Common myeloid progenitor, CD34-positive (primary cell): ENCODE measurements at regions not wholly inside any gene's neighbourhood (a gene's known extent, or its start where the extent isn't known, plus 50 kb on each side); places are given as distances from the start of the nearest gene placed in this dataset.

ENCODE experiments used
- CTCF ChIA-PET: fragments of 350-600 bp; sonication (Branson Sonifier 250); formaldehyde crosslinking; loops from one replicate; lab custom pipeline; 2021; ENCODE audit warnings: antibody characterized with exemption; lab: Charles Lee
- POLR2A ChIA-PET: fragments of 350-600 bp; sonication (Branson Sonifier 250); formaldehyde crosslinking; loops from one replicate; lab custom pipeline; 2021; ENCODE audit warnings: antibody characterized with exemption; lab: Charles Lee
- DNase-seq, 3 donors: peaks; one replicate each; pipeline versions ENCODE4 v3.0.0 to v3.0.0-alpha.2; 2013
- H3K27ac ChIP-seq, 2 experiments: 1 replicate in 1 of 2; 2 replicates in 1 of 2; pipeline ENCODE4 v1.7.0; 2013; ENCODE audit warnings: inconsistent platforms in 2 of 2, low read length in 2 of 2, mild to moderate bottlenecking in 2 of 2, low read depth in 1 of 2, moderate library complexity in 1 of 2; ENCODE audit not compliant: severe bottlenecking in 2 of 2, insufficient read depth in 1 of 2, poor library complexity in 1 of 2
- H3K27me3 ChIP-seq, 5 experiments: replicated peaks in 2 of 5; 1 replicate in 3 of 5; 2 replicates in 2 of 5; pipeline versions ENCODE4 v1.6.1 to v1.7.0; 2013; ENCODE audit warnings: low read length in 4 of 5, mild to moderate bottlenecking in 2 of 5, moderate library complexity in 2 of 5, inconsistent platforms in 1 of 5; ENCODE audit not compliant: insufficient read depth in 5 of 5, control insufficient read depth in 4 of 5
- H3K36me3 ChIP-seq, 4 experiments: 1 replicate in 2 of 4; 2 replicates in 2 of 4; pipeline versions ENCODE4 v1.6.1 to v1.7.0; 2013; ENCODE audit warnings: low read length in 3 of 4, control low read depth in 1 of 4, mild to moderate bottlenecking in 1 of 4; ENCODE audit not compliant: control insufficient read depth in 4 of 4, insufficient read depth in 4 of 4
- H3K4me1 ChIP-seq, 4 experiments: 1 replicate in 3 of 4; 2 replicates in 1 of 4; pipeline versions ENCODE4 v1.6.1 to v1.7.1; 2013; ENCODE audit warnings: low read length in 3 of 4, mild to moderate bottlenecking in 3 of 4, control low read depth in 1 of 4, inconsistent platforms in 1 of 4, moderate library complexity in 1 of 4; ENCODE audit not compliant: control insufficient read depth in 4 of 4, insufficient read depth in 4 of 4; ENCODE audit errors: control extremely low read depth in 1 of 4
- H3K4me3 ChIP-seq, 7 experiments: 1 replicate in 4 of 7; 2 replicates in 3 of 7; pipeline versions ENCODE4 v1.5.1 to v1.7.0; 2013; ENCODE audit warnings: mild to moderate bottlenecking in 7 of 7, low read length in 6 of 7, moderate library complexity in 6 of 7, inconsistent platforms in 2 of 7, low read depth in 2 of 7, control low read depth in 1 of 7; ENCODE audit not compliant: insufficient read depth in 4 of 7, control insufficient read depth in 1 of 7; ENCODE audit errors: extremely low read depth in 1 of 7
- H3K9me3 ChIP-seq, 5 experiments: 1 replicate in 4 of 5; 2 replicates in 1 of 5; pipeline versions ENCODE4 v1.6.1 to v1.7.1; 2013; ENCODE audit warnings: low read length in 4 of 5, mild to moderate bottlenecking in 2 of 5, inconsistent platforms in 1 of 5, low read depth in 1 of 5, moderate library complexity in 1 of 5; ENCODE audit not compliant: control insufficient read depth in 4 of 5, insufficient read depth in 2 of 5; ENCODE audit errors: control extremely low read depth in 1 of 5
- WGBS: methylation state at CpG from one replicate; pipeline ENCODE4 v1.1.5; 2013; ENCODE audit not compliant: insufficient coverage; 5-methylcytosine and 5-hydroxymethylcytosine counted together

- POLR2A ChIA-PET: no interaction called here
Measured at GRCh38 chr1:239804266-239804665, 287.4 kb upstream of the FMN2 start.

GRCh38 chr1:239805042-239805441 lies 286.6 kb upstream of the FMN2 start:
- WGBS: 100% methylated on average over 2 of the region's 4 CpGs
- ChIA-PET POLR2A (no interaction called here), CTCF (interaction anchor here (0.6 to 3.0 kb wide), 10 partner anchors 10 to 399 kb away, joined by 3 to 12 read pairs (median 4); no protein-coding TSS in a partner anchor)

More at GRCh38 chr1:239804266-239804665, 287.4 kb upstream of the FMN2 start:
- Histone ChIP-seq H3K4me1 (peaks cover 0 to 38% (median 13%) of the 10 kb centered on the region in 4 experiments), H3K9me3 (no peaks in the 10 kb centered on the region), H3K27ac (no peak overlapping the region), H3K27me3 (no peaks in the 10 kb centered on the region), H3K4me3 (no peak overlapping the region), H3K36me3 (peaks cover 0 to 4% (median 0%) of the 10 kb centered on the region in 4 experiments)
- CTCF ChIA-PET: interaction anchor here (0.5 to 3.0 kb wide), 7 partner anchors 14 to 519 kb away, joined by 3 to 12 read pairs (median 5); no protein-coding TSS in a partner anchor
- DNase-seq: no peak
- WGBS: 96% methylated on average over 4 of the region's 4 CpGs

GRCh38 chr1:239805851-239806772 lies 285.6 kb upstream of the FMN2 start:
- Histone ChIP-seq H3K27ac (peak overlapping the region; percentile 59 to 80), H3K9me3 (no peaks in the 10 kb centered on the region), H3K4me1 (peaks cover 0 to 34% (median 13%) of the 10 kb centered on the region in 4 experiments), H3K36me3 (peaks cover 0 to 4% (median 2%) of the 10 kb centered on the region in 4 experiments), H3K27me3 (no peaks in the 10 kb centered on the region), H3K4me3 (peak overlapping the region in 5 of 7 experiments; percentile 34 to 75 (median 57))
- ChIA-PET POLR2A (interaction anchor here (0.6 kb wide), 1 partner anchor 290 kb away, joined by 3 read pairs; no protein-coding TSS in a partner anchor), CTCF (interaction anchor here (1.1 to 3.0 kb wide), 7 partner anchors 9 to 400 kb away, joined by 3 to 12 read pairs (median 5); no protein-coding TSS in a partner anchor)
- DNase-seq: peak; percentile 25 to 54 (median 43)
- WGBS: 20% methylated on average over 6 of the region's 10 CpGs

More at GRCh38 chr1:239805042-239805441, 286.6 kb upstream of the FMN2 start:
- Histone ChIP-seq H3K27ac (peak overlapping the region; percentile 59 to 80), H3K36me3 (peaks cover 0 to 4% (median 0%) of the 10 kb centered on the region in 4 experiments), H3K4me3 (peak overlapping the region in 2 of 7 experiments; percentile 63 to 75), H3K27me3 (no peaks in the 10 kb centered on the region), H3K4me1 (peaks cover 0 to 38% (median 13%) of the 10 kb centered on the region in 4 experiments), H3K9me3 (no peaks in the 10 kb centered on the region)
- no peak for DNase-seq

GRCh38 chr1:239806897-239807296 lies 284.8 kb upstream of the FMN2 start:
- peaks cover 0 to 6% (median 4%) of the 10 kb centered on the region in 4 experiments for H3K36me3 ChIP-seq
- no peaks in the 10 kb centered on the region for H3K27me3 ChIP-seq
- H3K9me3 ChIP-seq: no peaks in the 10 kb centered on the region
- ChIA-PET POLR2A (interaction anchor here (0.7 kb wide), 1 partner anchor 87 kb away, joined by 5 read pairs; no protein-coding TSS in a partner anchor), CTCF (interaction anchor here (0.9 to 1.1 kb wide), 2 partner anchors 11 to 394 kb away, joined by 3 read pairs; no protein-coding TSS in a partner anchor)
- peaks cover 0 to 34% (median 13%) of the 10 kb centered on the region in 4 experiments for H3K4me1 ChIP-seq
- no peak for DNase-seq
- H3K4me3 ChIP-seq: no peak overlapping the region
- H3K27ac ChIP-seq: no peak overlapping the region
- WGBS: 86% methylated on average over 1 of the region's 2 CpGs

GRCh38 chr1:239807361-239807760 lies 284.3 kb upstream of the FMN2 start:
- Histone ChIP-seq H3K4me3 (no peak overlapping the region), H3K36me3 (peaks cover 0 to 6% (median 4%) of the 10 kb centered on the region in 4 experiments), H3K27ac (no peak overlapping the region), H3K9me3 (no peaks in the 10 kb centered on the region), H3K4me1 (peaks cover 0 to 30% (median 13%) of the 10 kb centered on the region in 4 experiments), H3K27me3 (no peaks in the 10 kb centered on the region)
- POLR2A ChIA-PET: interaction anchor here (0.7 kb wide), 1 partner anchor 87 kb away, joined by 5 read pairs; no protein-coding TSS in a partner anchor
- CTCF ChIA-PET: interaction anchor here (0.9 to 1.1 kb wide), 2 partner anchors 11 to 395 kb away, joined by 3 read pairs; no protein-coding TSS in a partner anchor
- DNase-seq: no peak

GRCh38 chr1:239810061-239810481 lies 281.6 kb upstream of the FMN2 start:
- ChIA-PET CTCF (interaction anchor here (1.0 to 1.5 kb wide), 2 partner anchors 8 to 10 kb away, joined by 4 read pairs; no protein-coding TSS in a partner anchor), POLR2A (no interaction called here)
- no peak overlapping the region for H3K4me3 ChIP-seq
- H3K27me3 ChIP-seq: no peaks in the 10 kb centered on the region
- no peak overlapping the region for H3K27ac ChIP-seq
- no peaks in the 10 kb centered on the region for H3K9me3 ChIP-seq
- peaks cover 0 to 21% (median 11%) of the 10 kb centered on the region in 4 experiments for H3K4me1 ChIP-seq
- H3K36me3 ChIP-seq: peaks cover 0 to 6% (median 4%) of the 10 kb centered on the region in 4 experiments
- no peak for DNase-seq
- 100% methylated on average over 8 of the region's 8 CpGs for WGBS
